AG04450 (cell line): ENCODE measurements at regions not wholly inside any gene's neighbourhood (a gene's known extent, or its start where the extent isn't known, plus 50 kb on each side); places are given as distances from the start of the nearest gene placed in this dataset.

Source experiments
- CTCF ChIA-PET: fragments of 300-600, 350-600 bp; formaldehyde crosslinking; extraction: SDS; loops from one replicate; lab custom pipeline; 2022; ENCODE audit warnings: antibody characterized with exemption, inconsistent platforms; lab: Charles Lee
- POLR2A ChIA-PET: fragments of 350-600 bp; formaldehyde crosslinking; extraction: SDS; loops from one replicate; lab custom pipeline; 2021; ENCODE audit warnings: antibody characterized with exemption, inconsistent platforms; lab: Yijun Ruan, JAX
- DNase-seq: peaks from one replicate; pipeline ENCODE4 v3.0.0-alpha.2; 2011; ENCODE audit warnings: low read depth, low spot score
- H3K27ac ChIP-seq: one replicate; pipeline ENCODE4 v1.5.1; 2012; ENCODE audit warnings: low read depth, low read length, control low read depth
- H3K27me3 ChIP-seq: one replicate; pipeline ENCODE4 v1.6.0; 2012; ENCODE audit warnings: low read length; ENCODE audit not compliant: control insufficient read depth, insufficient read depth
- H3K4me3 ChIP-seq: 2 replicates; pipeline ENCODE4 v1.5.1; 2011; ENCODE audit warnings: mild to moderate bottlenecking, low read depth, low read length, control low read depth
- H3K9me3 ChIP-seq: 2 replicates; pipeline ENCODE4 v1.5.1; 2012; ENCODE audit warnings: low read length; ENCODE audit not compliant: control insufficient read depth, insufficient read depth
- CTCF ChIP-seq: IDR thresholded peaks from 2 replicates; pipeline ENCODE4 v1.5.1; 2011; ENCODE audit warnings: low read depth, low read length, control low read depth, inconsistent platforms

- no peak for DNase-seq
- POLR2A ChIA-PET = no interaction called here
- Histone ChIP-seq H3K27ac (no peak overlapping the region), H3K27me3 (no peaks in the 10 kb centered on the region), H3K4me3 (no peak overlapping the region), H3K9me3 (peaks cover 10% of the 10 kb centered on the region)
- CTCF ChIA-PET = interaction anchor here (0.6 kb wide), 1 partner anchor 119 kb away, joined by 3 read pairs; no protein-coding TSS in a partner anchor
- TF ChIP-seq CTCF = no peak
Observed at GRCh38 chr1:104408268-104408667, 658.6 kb downstream of the AMY1C start.

- Histone ChIP-seq H3K4me3 (no peak overlapping the region), H3K9me3 (peaks cover 2% of the 10 kb centered on the region), H3K27me3 (no peaks in the 10 kb centered on the region), H3K27ac (no peak overlapping the region)
- POLR2A ChIA-PET = no interaction called here
- no peak for DNase-seq
- TF ChIP-seq CTCF = no peak
- CTCF ChIA-PET = no interaction called here
Observed at GRCh38 chr1:104435255-104435654, 685.6 kb downstream of the AMY1C start.

- H3K9me3 ChIP-seq = peaks cover 3% of the 10 kb centered on the region
- POLR2A ChIA-PET = no interaction called here
- CTCF ChIA-PET = no interaction called here
- H3K4me3 ChIP-seq = no peak overlapping the region
- H3K27ac ChIP-seq = no peak overlapping the region
- no peaks in the 10 kb centered on the region for H3K27me3 ChIP-seq
- TF ChIP-seq CTCF = no peak
- no peak for DNase-seq
Observed at GRCh38 chr1:104440011-104440410, 690.3 kb downstream of the AMY1C start.

- POLR2A ChIA-PET = no interaction called here
- DNase-seq = no peak
- CTCF ChIA-PET = no interaction called here
- Histone ChIP-seq H3K4me3 (no peak overlapping the region), H3K27ac (no peak overlapping the region), H3K27me3 (no peaks in the 10 kb centered on the region), H3K9me3 (peaks cover 24% of the 10 kb centered on the region; the same call in 1 of the 2 replicates)
- no peak for TF ChIP-seq CTCF
Observed at GRCh38 chr1:104456724-104457123, 707.0 kb downstream of the AMY1C start.

GRCh38 chr1:104459886-104460285 lies 710.2 kb downstream of the AMY1C start:
- Histone ChIP-seq H3K27ac (no peak overlapping the region), H3K9me3 (peaks cover 28% of the 10 kb centered on the region; the same call in 1 of the 2 replicates), H3K4me3 (no peak overlapping the region), H3K27me3 (no peaks in the 10 kb centered on the region)
- no peak for DNase-seq
- CTCF ChIA-PET = no interaction called here
- POLR2A ChIA-PET = no interaction called here
- no peak for TF ChIP-seq CTCF
